ENCODE measurements at regions not wholly inside any gene's neighbourhood (a gene's known extent, or its start where the extent isn't known, plus 50 kb on each side); places are given as distances from the start of the nearest gene placed in this dataset.

GRCh38 chr5:152084476-152084875 is 159.8 kb upstream of the GLRA1 start:
- TF ChIP-seq CTCF (IDR thresholded peaks at IDR 0.05 in 2 of 3, conservative IDR thresholded peaks at IDR 0.05 in 1 of 3; ENCODE audit: borderline replicate concordance in 1 of 3, insufficient read depth in 1 of 3, low read depth in 2 of 3, low read length in 2 of 3), result no peak
- TF ChIP-seq ELF1 (IDR thresholded peaks at IDR 0.05; ENCODE audit: borderline replicate concordance, low read depth), result no peak
- TF ChIP-seq POLR2A (IDR thresholded peaks at IDR 0.05; ENCODE audit: borderline replicate concordance, extremely low read depth, insufficient read depth, insufficient read length), result no peak
- TF ChIP-seq REST (IDR thresholded peaks at IDR 0.05; ENCODE audit: low read depth), result no peak
- no peak for TF ChIP-seq POLR2AphosphoS5 (IDR thresholded peaks at IDR 0.05; ENCODE audit: low read depth, low read length)
- no peak for TF ChIP-seq EZH2phosphoT487 (IDR thresholded peaks at IDR 0.05; ENCODE audit: borderline replicate concordance)
- TF ChIP-seq ZFX (IDR thresholded peaks at IDR 0.05), result no peak
- TF ChIP-seq SRF (IDR thresholded peaks at IDR 0.05; ENCODE audit: low read depth), result no peak
- no peak for TF ChIP-seq RAD21 (IDR thresholded peaks at IDR 0.05; ENCODE audit: low read depth)
- no peak for TF ChIP-seq SP1 (IDR thresholded peaks at IDR 0.05; ENCODE audit: low read depth)
- no peak for TF ChIP-seq FOSL1 (IDR thresholded peaks at IDR 0.05; ENCODE audit: low read depth)

Data from HCT116 (cell line).